Suprapubic skin (tissue), 4 donors: ENCODE measurements at regions not wholly inside any gene's neighbourhood (a gene's known extent, or its start where the extent isn't known, plus 50 kb on each side); places are given as distances from the start of the nearest gene placed in this dataset.

ENCODE experiments used
- DNase-seq, 2 donors: peaks; one replicate each; pipeline ENCODE4 v3.0.0-alpha.2; 2019; ENCODE audit warnings: low spot score in 2 of 2
- H3K27ac ChIP-seq: fragments of 200-600 bp; sonication (generic); one replicate; pipeline ENCODE4 v1.5.1; 2019
- H3K27me3 ChIP-seq: fragments of 200-600 bp; sonication (generic); one replicate; pipeline ENCODE4 v1.5.1; 2019
- H3K36me3 ChIP-seq: fragments of 200-600 bp; sonication (generic); one replicate; pipeline ENCODE4 v1.5.1; 2019
- H3K4me1 ChIP-seq: fragments of 200-600 bp; sonication (generic); one replicate; pipeline ENCODE4 v1.5.1; 2019
- H3K4me3 ChIP-seq: fragments of 200-600 bp; sonication (generic); one replicate; pipeline ENCODE4 v1.5.1; 2019; ENCODE audit warnings: mild to moderate bottlenecking
- H3K9me3 ChIP-seq: fragments of 200-600 bp; sonication (generic); one replicate; pipeline ENCODE4 v1.5.1; 2019
- EP300 ChIP-seq: sonication (generic); formaldehyde crosslinking; IDR thresholded peaks from one replicate; pipeline ENCODE4 v1.6.1; 2017; ENCODE audit warnings: antibody characterized with exemption
- POLR2A ChIP-seq, 2 donors: fragments of 450-650 bp; IDR thresholded peaks; one replicate each; pipeline ENCODE4 v1.6.1; 2017; ENCODE audit warnings: antibody characterized with exemption in 2 of 2, mild to moderate bottlenecking in 2 of 2, moderate library complexity in 2 of 2
- POLR2AphosphoS5 ChIP-seq, 3 donors: sonication (generic); formaldehyde crosslinking; IDR thresholded peaks; one replicate each; pipeline ENCODE4 v1.6.1; 2017; ENCODE audit warnings: antibody characterized with exemption in 3 of 3
- WGBS: methylation state at CpG from one replicate; pipeline ENCODE4 v1.1.5; 2018; 5-methylcytosine and 5-hydroxymethylcytosine counted together
- TF ChIP-seq, protein P1 (sequence below), 2 donors: fragments of 200-600 bp in 1 of 2; fragments of 450-650 bp in 1 of 2; sonication (generic) in 1 of 2; IDR thresholded peaks; one replicate each; pipeline ENCODE4 v1.5.1; 2016 to 2019; ENCODE audit warnings: antibody characterized with exemption in 2 of 2, mild to moderate bottlenecking in 1 of 2, moderate library complexity in 1 of 2

DNA sequence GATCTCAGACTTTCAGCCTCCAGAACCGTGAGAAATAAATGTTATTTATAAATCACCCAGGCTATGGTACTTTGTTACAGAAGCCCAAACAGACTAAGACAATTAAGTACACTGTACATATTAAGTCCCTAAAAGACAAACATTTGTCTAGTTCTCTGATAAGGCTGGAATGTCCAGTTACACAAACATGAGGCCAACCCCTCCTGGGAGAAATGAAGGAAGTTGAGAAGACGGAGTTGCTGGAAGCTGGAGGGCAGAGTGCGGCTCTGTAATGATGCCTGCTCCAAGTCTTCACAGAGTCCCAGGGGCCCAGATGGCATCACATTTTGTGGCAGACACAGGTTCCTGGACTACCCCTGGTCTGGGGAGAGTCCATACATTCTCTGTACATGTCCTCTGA lies 79.2 kb upstream of the ST8SIA3 start:
- Histone ChIP-seq H3K36me3 (no peaks in the 10 kb centered on the region), H3K27me3 (no peaks in the 10 kb centered on the region), H3K9me3 (no peaks in the 10 kb centered on the region), H3K4me3 (no peak overlapping the region), H3K4me1 (no peaks in the 10 kb centered on the region), H3K27ac (no peak overlapping the region)
- TF ChIP-seq, protein P1, sequence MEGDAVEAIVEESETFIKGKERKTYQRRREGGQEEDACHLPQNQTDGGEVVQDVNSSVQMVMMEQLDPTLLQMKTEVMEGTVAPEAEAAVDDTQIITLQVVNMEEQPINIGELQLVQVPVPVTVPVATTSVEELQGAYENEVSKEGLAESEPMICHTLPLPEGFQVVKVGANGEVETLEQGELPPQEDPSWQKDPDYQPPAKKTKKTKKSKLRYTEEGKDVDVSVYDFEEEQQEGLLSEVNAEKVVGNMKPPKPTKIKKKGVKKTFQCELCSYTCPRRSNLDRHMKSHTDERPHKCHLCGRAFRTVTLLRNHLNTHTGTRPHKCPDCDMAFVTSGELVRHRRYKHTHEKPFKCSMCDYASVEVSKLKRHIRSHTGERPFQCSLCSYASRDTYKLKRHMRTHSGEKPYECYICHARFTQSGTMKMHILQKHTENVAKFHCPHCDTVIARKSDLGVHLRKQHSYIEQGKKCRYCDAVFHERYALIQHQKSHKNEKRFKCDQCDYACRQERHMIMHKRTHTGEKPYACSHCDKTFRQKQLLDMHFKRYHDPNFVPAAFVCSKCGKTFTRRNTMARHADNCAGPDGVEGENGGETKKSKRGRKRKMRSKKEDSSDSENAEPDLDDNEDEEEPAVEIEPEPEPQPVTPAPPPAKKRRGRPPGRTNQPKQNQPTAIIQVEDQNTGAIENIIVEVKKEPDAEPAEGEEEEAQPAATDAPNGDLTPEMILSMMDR (IDR thresholded peaks at IDR 0.05) = no peak
- no peak for TF ChIP-seq POLR2A (IDR thresholded peaks at IDR 0.05)
- no peak for TF ChIP-seq POLR2AphosphoS5 (IDR thresholded peaks at IDR 0.05)
- no peak for TF ChIP-seq EP300
- WGBS = 49% methylated on average over 3 of the region's 3 CpGs
- DNase-seq = no peak

DNA sequence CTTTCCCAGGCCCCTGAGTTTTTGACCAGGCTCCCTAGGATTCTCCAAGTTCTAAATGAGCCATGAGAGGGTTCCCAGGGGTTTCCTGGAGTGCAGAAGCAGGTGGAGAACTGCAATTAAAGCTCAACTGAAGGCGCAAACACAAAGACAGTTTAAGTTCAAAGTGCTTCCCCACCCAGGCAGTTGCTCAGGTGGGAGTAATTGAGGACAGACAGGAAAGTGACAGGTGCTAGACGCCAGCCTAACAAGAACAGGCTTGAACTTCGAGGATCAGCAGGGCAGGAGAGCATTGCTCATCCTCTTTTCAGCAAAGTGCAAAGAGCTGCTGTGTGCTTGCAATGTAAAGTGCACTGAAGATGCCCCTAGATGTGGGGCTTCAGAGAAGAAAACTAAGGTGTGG lies 77.2 kb upstream of the ST8SIA3 start:
- 61% methylated on average over 3 of the region's 3 CpGs for WGBS
- TF ChIP-seq EP300 (no peak), POLR2AphosphoS5 (IDR thresholded peaks at IDR 0.05) (no peak), POLR2A (IDR thresholded peaks at IDR 0.05) (no peak)

DNA sequence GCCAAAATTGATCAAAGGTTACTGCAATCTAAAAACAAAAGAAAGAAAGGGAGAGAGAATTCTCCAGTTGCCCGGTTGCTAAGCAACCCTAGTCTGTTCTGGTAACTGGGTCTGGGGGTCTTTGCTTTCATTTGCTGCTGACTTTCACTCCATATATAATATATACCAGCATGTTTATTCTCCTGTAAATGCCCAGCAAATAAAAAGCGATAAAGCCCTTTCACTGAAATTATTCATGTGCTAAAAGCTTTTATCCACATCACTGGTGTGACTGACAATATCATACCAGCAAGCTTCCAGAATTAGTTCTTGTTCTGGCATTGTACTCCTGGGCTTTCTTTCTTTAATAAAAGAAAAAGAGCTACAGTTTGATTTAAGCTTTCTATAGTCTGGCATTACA lies 75.5 kb upstream of the ST8SIA3 start:
- Histone ChIP-seq H3K9me3 (no peaks in the 10 kb centered on the region), H3K27ac (no peak overlapping the region), H3K27me3 (no peaks in the 10 kb centered on the region), H3K4me3 (no peak overlapping the region), H3K4me1 (no peaks in the 10 kb centered on the region), H3K36me3 (no peaks in the 10 kb centered on the region)
- DNase-seq = no peak
- WGBS = 86% methylated on average over 2 of the region's 2 CpGs
- TF ChIP-seq EP300 (no peak), POLR2AphosphoS5 (IDR thresholded peaks at IDR 0.05) (no peak), POLR2A (IDR thresholded peaks at IDR 0.05) (no peak)
- TF ChIP-seq, protein P1 (IDR thresholded peaks at IDR 0.05) = no peak

More for the DNA sequence above, 77.2 kb upstream of the ST8SIA3 start:
- no peaks in the 10 kb centered on the region for H3K9me3 ChIP-seq
- H3K27ac ChIP-seq = no peak overlapping the region
- no peaks in the 10 kb centered on the region for H3K36me3 ChIP-seq
- H3K4me3 ChIP-seq = no peak overlapping the region
- no peaks in the 10 kb centered on the region for H3K4me1 ChIP-seq
- no peaks in the 10 kb centered on the region for H3K27me3 ChIP-seq
- DNase-seq = no peak

DNA sequence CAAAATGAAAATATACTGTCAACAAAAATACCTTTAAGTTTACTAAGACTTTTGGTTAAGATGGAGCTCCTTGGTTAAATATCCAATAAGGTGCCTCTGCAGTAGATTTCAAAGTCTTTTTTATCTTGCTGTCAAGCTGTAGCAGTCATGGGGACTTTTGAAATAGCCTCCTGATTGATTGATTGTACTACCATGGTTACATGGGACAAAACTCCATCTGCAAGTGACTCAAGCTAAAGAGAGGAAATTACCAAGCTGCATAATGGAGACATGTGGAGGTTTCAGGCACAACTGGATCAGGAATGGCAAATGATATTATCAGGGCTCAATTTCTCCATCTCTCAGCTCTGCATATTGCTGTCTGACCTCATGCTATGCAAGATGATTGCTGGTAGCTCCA lies 73.4 kb upstream of the ST8SIA3 start:
- Histone ChIP-seq H3K9me3 (no peaks in the 10 kb centered on the region), H3K4me1 (no peaks in the 10 kb centered on the region), H3K36me3 (no peaks in the 10 kb centered on the region), H3K4me3 (no peak overlapping the region), H3K27ac (no peak overlapping the region), H3K27me3 (no peaks in the 10 kb centered on the region)
- TF ChIP-seq POLR2AphosphoS5 (IDR thresholded peaks at IDR 0.05) = no peak
- TF ChIP-seq, protein P1 (IDR thresholded peaks at IDR 0.05) = no peak
- TF ChIP-seq EP300 = no peak
- TF ChIP-seq POLR2A (IDR thresholded peaks at IDR 0.05) = no peak
- DNase-seq = no peak

DNA sequence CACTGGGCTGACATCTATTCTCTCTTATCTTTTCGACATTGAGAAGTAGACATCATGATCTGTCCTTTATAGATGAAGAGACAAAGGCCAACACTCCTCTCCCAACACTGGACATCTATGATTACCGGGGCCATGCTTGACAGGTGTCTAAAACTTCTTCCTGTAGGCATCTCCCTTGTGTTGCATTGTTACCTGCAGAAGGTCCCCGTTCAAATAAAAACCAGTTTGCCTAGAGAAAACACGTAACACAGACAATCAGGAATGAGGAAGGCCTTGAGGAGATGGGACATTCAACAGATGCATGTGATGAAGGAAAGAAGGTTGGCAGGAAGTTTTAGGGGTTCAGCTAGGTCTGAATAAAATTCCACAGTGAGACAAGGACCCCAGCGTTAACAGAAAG lies 70.8 kb upstream of the ST8SIA3 start:
- H3K36me3 ChIP-seq = no peaks in the 10 kb centered on the region
- 87% methylated on average over 5 of the region's 5 CpGs for WGBS
- H3K27me3 ChIP-seq = no peaks in the 10 kb centered on the region
- no peak overlapping the region for H3K27ac ChIP-seq
- H3K4me1 ChIP-seq = no peaks in the 10 kb centered on the region
- TF ChIP-seq POLR2AphosphoS5 (IDR thresholded peaks at IDR 0.05) = no peak
- no peak for TF ChIP-seq EP300
- no peak for TF ChIP-seq POLR2A (IDR thresholded peaks at IDR 0.05)
- TF ChIP-seq, protein P1 (IDR thresholded peaks at IDR 0.05) = no peak
- no peaks in the 10 kb centered on the region for H3K9me3 ChIP-seq
- DNase-seq = no peak
- H3K4me3 ChIP-seq = no peak overlapping the region

DNA sequence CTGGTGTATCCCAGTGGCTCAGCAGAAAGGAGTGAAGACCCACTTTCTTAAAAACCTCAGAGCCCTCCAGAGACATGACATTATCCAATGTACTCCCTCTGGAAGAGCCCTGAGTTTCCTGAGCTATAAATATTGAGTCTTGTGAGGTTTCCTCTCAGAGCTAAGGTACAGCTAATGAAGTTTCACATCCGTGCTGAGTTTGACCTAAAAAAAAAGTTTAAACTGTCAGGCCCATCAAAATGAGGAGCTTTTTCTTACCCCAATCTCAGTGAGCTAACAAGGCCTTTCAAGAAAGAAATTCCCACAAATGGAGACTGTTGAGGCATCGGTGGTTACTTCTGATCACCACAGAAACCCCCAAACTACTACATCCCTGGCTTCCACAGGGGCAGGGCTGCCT lies 65.4 kb upstream of the ST8SIA3 start:
- no peaks in the 10 kb centered on the region for H3K4me1 ChIP-seq

More for the DNA sequence above, 65.4 kb upstream of the ST8SIA3 start:
- H3K9me3 ChIP-seq = no peaks in the 10 kb centered on the region
- H3K36me3 ChIP-seq = no peaks in the 10 kb centered on the region
- H3K27me3 ChIP-seq = no peaks in the 10 kb centered on the region
- WGBS = 75% methylated on average over 2 of the region's 2 CpGs
- H3K27ac ChIP-seq = no peak overlapping the region
- TF ChIP-seq EP300 (no peak), POLR2A (IDR thresholded peaks at IDR 0.05) (no peak), POLR2AphosphoS5 (IDR thresholded peaks at IDR 0.05) (no peak)
- TF ChIP-seq, protein P1 (IDR thresholded peaks at IDR 0.05) = no peak
- DNase-seq = no peak
- H3K4me3 ChIP-seq = no peak overlapping the region
